ENCODE measurements at regions not wholly inside any gene's neighbourhood (a gene's known extent, or its start where the extent isn't known, plus 50 kb on each side); places are given as distances from the start of the nearest gene placed in this dataset.
"Not testable (repeated sequence)": the region's sequence is repeated elsewhere in the genome, so short reads cannot be mapped to it uniquely, and the experiment has no call there.

- DNase-seq = no peak
These were observed 287.1 kb downstream of the WDR11 start for GRCh38 chr10:121138112-121138860.

GRCh38 chr10:121138918-121139317 is 287.8 kb downstream of the WDR11 start:
- no peak for DNase-seq

- not testable (repeated sequence) for DNase-seq
These were observed 294.7 kb downstream of the WDR11 start for GRCh38 chr10:121145802-121146395.

- no peak for DNase-seq
These were observed 297.8 kb downstream of the WDR11 start for GRCh38 chr10:121148921-121149320.

GRCh38 chr10:121152033-121152432 is 300.9 kb downstream of the WDR11 start:
- DNase-seq = no peak

GRCh38 chr10:121152935-121153334 is 301.8 kb downstream of the WDR11 start:
- no peak for DNase-seq

GRCh38 chr10:121154310-121154709 is 303.1 kb downstream of the WDR11 start:
- DNase-seq = no peak

GRCh38 chr10:121154846-121155245 is 303.7 kb downstream of the WDR11 start:
- DNase-seq = no peak

GRCh38 chr10:121155742-121156474 is 304.7 kb downstream of the WDR11 start:
- no peak for DNase-seq

GRCh38 chr10:121157998-121158397 is 306.8 kb downstream of the WDR11 start:
- DNase-seq = peak; percentile 21

GRCh38 chr10:121158988-121159579 is 307.9 kb downstream of the WDR11 start:
- DNase-seq = no peak

- no peak for DNase-seq
These were observed 308.5 kb downstream of the WDR11 start for GRCh38 chr10:121159670-121160069.

- no peak for DNase-seq
These were observed 314.1 kb downstream of the WDR11 start for GRCh38 chr10:121165276-121165675.

- DNase-seq = no peak
These were observed 316.5 kb downstream of the WDR11 start for GRCh38 chr10:121167534-121168243.

GRCh38 chr10:121168545-121169216 is 317.5 kb downstream of the WDR11 start:
- no peak for DNase-seq

GRCh38 chr10:121169406-121169805 is 318.2 kb downstream of the WDR11 start:
- DNase-seq = no peak

GRCh38 chr10:121171825-121172787 is 320.9 kb downstream of the WDR11 start:
- no peak for DNase-seq

- DNase-seq = no peak
These were observed 327.8 kb downstream of the WDR11 start for GRCh38 chr10:121179006-121179405.

- DNase-seq = no peak
These were observed 331.1 kb downstream of the WDR11 start for GRCh38 chr10:121182219-121182618.

GRCh38 chr10:121183236-121183635 is 332.1 kb downstream of the WDR11 start:
- no peak for DNase-seq

- no peak for DNase-seq
These were observed 332.5 kb downstream of the WDR11 start for GRCh38 chr10:121183707-121184106.

Data from CD4-positive, alpha-beta T cell treated with Interferon gamma for 1 hour (primary cell).